GM12873 (cell line): ENCODE measurements at regions not wholly inside any gene's neighbourhood (a gene's known extent, or its start where the extent isn't known, plus 50 kb on each side); places are given as distances from the start of the nearest gene placed in this dataset.

Experiments
- CTCF ChIP-seq: IDR thresholded peaks from 2 replicates; pipeline ENCODE4 v1.5.1; 2012; ENCODE audit warnings: low read depth, mild to moderate bottlenecking, moderate library complexity, low read length, control low read depth; ENCODE audit not compliant: insufficient read depth; ENCODE audit errors: missing control alignments

GRCh38 chr7:26040085-26040484 lies 111.9 kb upstream of the NFE2L3 start:
- TF ChIP-seq CTCF: no peak

- TF ChIP-seq CTCF: no peak
Measured at GRCh38 chr7:26042237-26042636, 109.8 kb upstream of the NFE2L3 start.

- no peak for TF ChIP-seq CTCF
Measured at GRCh38 chr7:26043801-26044200, 108.2 kb upstream of the NFE2L3 start.

GRCh38 chr7:26044320-26044719 lies 107.7 kb upstream of the NFE2L3 start:
- no peak for TF ChIP-seq CTCF

GRCh38 chr7:26046150-26046549 lies 105.8 kb upstream of the NFE2L3 start:
- TF ChIP-seq CTCF: no peak

GRCh38 chr7:26046878-26047277 lies 105.1 kb upstream of the NFE2L3 start:
- TF ChIP-seq CTCF: no peak

GRCh38 chr7:26048663-26049062 lies 103.3 kb upstream of the NFE2L3 start:
- no peak for TF ChIP-seq CTCF
